ENCODE measurements at regions not wholly inside any gene's neighbourhood (a gene's known extent, or its start where the extent isn't known, plus 50 kb on each side); places are given as distances from the start of the nearest gene placed in this dataset.

DNA sequence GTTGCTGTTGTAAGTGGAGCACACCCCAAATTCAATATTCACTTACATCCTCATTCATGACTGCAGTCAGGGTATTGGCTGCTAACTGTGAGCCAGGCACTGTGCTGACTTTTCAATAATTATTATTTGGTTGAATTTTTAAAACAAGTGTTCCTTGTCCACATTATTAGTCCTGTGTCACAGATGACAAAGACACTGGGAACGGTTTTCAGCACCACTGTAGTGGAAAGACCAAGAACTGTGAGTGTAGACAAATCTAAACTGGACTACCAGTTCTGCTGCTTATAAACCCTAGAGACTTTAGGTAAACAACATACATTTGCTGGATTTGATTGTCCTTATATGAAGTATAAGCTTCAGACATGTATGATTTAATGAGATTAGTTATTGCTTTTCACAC, 197.7 kb upstream of the ROBO2 start:
- H3K9me3 Mint-ChIP-seq, result peaks cover 3 to 4% of the 10 kb centered on the region in 2 donors
- H3K4me1 Mint-ChIP-seq (ENCODE audit: low read depth), result no peaks in the 10 kb centered on the region
- H3K27me3 Mint-ChIP-seq (ENCODE audit: low read depth), result no peaks in the 10 kb centered on the region

DNA sequence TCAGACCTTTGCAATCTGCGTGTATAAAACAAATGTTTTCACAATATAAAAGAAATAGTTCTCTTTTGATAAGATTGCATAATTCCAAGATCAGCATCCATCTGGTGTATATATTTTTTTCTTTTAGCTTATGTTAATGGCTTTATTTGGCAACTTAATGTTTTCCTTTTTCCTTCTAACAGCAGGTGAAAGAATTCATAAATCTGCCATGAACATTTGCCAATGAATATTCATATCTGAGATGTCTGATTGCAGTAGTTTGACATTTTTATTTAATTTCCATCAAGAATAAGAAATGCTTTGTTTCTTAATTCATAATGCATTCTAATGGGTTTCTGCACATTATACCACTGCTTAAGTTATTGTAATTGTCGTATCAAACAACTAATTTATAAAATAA, 184.4 kb upstream of the ROBO2 start:
- ATAC-seq (replicated peaks in 1 of 2) (no peak), DNase-seq (no peak)
- Mint-ChIP-seq H3K27me3 (ENCODE audit: low read depth) (no peaks in the 10 kb centered on the region), H3K4me1 (ENCODE audit: low read depth) (no peaks in the 10 kb centered on the region), H3K4me3 (no peak overlapping the region), H3K27ac (no peak overlapping the region), H3K9me3 (peaks cover 9 to 12% of the 10 kb centered on the region in 2 donors), H3K36me3 (ENCODE audit: insufficient read depth in 2 of 2) (peaks cover 0 to 2% of the 10 kb centered on the region in 2 donors)

More for the DNA sequence above, 197.7 kb upstream of the ROBO2 start:
- Mint-ChIP-seq H3K4me3 (no peak overlapping the region), H3K27ac (no peak overlapping the region), H3K36me3 (ENCODE audit: insufficient read depth in 2 of 2) (peaks cover 0 to 2% of the 10 kb centered on the region in 2 donors)
- no peak for ATAC-seq (replicated peaks in 1 of 2)
- no peak for DNase-seq

DNA sequence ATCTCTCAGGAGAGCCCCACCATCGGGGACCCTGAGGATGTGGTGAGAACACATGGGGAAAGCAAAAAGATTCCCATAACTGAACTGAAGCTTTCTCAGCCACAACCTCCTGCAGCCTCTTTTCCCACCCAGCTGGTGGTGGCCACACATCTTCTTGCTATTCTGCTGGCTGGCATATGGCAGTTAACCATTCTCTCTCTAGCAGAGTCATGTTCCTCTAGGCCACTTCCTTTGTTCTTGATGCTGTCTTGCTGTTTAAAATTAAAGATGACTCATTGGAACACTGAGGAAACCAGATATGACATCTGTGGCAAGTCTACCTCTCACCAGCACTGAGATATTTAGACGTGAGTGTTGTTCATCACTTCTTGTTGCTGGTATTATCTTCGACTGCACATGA, 180.3 kb upstream of the ROBO2 start:
- Mint-ChIP-seq H3K4me1 (ENCODE audit: low read depth) (no peaks in the 10 kb centered on the region), H3K36me3 (ENCODE audit: insufficient read depth in 2 of 2) (peaks cover 0 to 2% of the 10 kb centered on the region in 2 donors), H3K27ac (no peak overlapping the region), H3K9me3 (peaks cover 10 to 15% of the 10 kb centered on the region in 2 donors), H3K4me3 (no peak overlapping the region), H3K27me3 (ENCODE audit: low read depth) (no peaks in the 10 kb centered on the region)
- ATAC-seq (replicated peaks in 1 of 2) (no peak), DNase-seq (no peak)

DNA sequence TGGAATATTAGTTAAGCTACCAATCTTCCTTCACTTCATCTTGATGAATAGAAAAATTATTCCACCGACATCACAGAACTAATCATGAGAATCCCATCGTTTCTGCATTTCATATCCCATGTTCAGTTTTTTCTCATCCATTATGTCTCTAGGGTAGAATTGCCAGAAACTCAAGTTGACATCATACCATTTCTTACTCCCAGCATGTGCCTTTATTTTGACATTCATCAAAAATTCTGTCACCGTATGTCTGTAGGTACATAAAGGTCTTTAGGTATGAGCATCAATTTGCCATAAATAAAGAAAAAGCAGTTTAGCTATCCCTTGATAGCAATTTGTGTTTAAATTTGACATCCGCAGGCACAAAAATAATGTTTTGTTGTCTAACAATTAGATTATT, 175.5 kb upstream of the ROBO2 start:
- Mint-ChIP-seq H3K4me1 (ENCODE audit: low read depth) (no peaks in the 10 kb centered on the region), H3K36me3 (ENCODE audit: insufficient read depth in 2 of 2) (no peaks in the 10 kb centered on the region), H3K9me3 (peaks cover 7 to 12% of the 10 kb centered on the region in 2 donors), H3K27me3 (ENCODE audit: low read depth) (no peaks in the 10 kb centered on the region), H3K27ac (no peak overlapping the region), H3K4me3 (no peak overlapping the region)
- DNase-seq (no peak), ATAC-seq (replicated peaks in 1 of 2) (no peak)

DNA sequence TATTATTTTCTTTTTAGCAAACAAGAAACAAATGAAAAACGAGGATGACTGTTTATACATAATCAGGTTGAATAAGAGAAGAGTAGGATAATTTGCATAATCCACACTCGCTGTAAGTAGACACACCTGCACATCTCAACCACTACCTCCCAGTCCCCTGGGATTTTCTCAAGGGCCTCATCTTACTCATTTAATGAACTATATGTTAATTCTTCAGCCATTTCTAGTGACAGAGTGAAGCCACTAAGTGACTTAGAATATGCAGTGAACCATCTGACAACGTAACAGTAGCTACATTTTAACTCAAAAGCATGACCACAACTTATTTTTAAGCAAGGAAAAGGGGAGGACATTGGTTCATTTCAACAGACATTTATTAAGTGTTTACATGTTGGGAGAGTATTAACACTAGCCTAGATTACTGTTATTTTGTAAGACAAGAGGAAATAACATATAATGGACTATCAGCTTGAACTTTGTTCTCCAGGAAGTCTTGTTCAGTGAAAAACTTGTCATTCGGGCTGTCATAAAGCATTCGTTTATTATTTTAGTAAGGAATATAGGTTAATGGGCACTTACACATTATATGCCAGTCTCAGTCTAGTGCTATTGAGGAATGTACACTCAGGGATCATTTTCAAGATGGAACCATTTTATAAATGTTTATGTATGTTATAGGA, 173.0 kb upstream of the ROBO2 start:
- Mint-ChIP-seq H3K4me3 (no peak overlapping the region), H3K4me1 (ENCODE audit: low read depth) (no peaks in the 10 kb centered on the region), H3K27me3 (ENCODE audit: low read depth) (no peaks in the 10 kb centered on the region), H3K36me3 (ENCODE audit: insufficient read depth in 2 of 2) (no peaks in the 10 kb centered on the region), H3K9me3 (peaks cover 2 to 7% of the 10 kb centered on the region in 2 donors), H3K27ac (no peak overlapping the region)
- ATAC-seq (replicated peaks in 1 of 2) (no peak), DNase-seq (no peak)

DNA sequence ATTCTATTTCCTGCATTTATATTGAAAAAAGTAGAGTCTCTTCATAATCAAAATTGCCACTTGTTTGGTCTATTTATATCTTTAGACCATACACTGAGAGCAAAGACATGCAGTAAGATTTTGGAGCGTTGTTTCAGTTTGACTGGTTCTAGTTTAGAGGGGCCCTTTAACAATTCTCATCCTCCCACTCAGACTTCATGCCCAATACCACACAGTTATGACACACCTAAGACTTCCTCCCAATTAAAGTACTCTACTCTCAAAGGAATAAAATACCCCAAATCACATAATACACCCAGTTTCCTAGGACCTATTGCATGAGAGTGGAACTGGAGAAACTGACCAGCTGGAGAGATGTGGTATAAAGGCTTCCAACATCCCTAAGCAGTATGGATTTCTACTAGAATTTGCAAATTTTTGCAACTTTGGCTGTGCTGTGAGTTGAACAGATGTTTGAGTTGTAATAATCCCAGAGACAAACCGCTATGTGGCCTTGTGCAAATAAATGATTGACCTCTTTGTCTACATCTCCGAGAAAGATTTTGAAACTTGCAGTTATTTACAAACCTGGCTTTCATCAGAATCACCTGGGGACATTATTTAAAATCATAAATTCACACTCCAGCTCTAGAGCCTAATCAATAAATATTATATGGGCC, 170.0 kb upstream of the ROBO2 start:
- Mint-ChIP-seq H3K27me3 (ENCODE audit: low read depth) (no peaks in the 10 kb centered on the region), H3K27ac (no peak overlapping the region), H3K4me3 (no peak overlapping the region), H3K9me3 (peaks cover 2 to 4% of the 10 kb centered on the region in 2 donors), H3K36me3 (ENCODE audit: insufficient read depth in 2 of 2) (no peaks in the 10 kb centered on the region), H3K4me1 (ENCODE audit: low read depth) (no peaks in the 10 kb centered on the region)
- DNase-seq (no peak), ATAC-seq (replicated peaks in 1 of 2) (no peak)

DNA sequence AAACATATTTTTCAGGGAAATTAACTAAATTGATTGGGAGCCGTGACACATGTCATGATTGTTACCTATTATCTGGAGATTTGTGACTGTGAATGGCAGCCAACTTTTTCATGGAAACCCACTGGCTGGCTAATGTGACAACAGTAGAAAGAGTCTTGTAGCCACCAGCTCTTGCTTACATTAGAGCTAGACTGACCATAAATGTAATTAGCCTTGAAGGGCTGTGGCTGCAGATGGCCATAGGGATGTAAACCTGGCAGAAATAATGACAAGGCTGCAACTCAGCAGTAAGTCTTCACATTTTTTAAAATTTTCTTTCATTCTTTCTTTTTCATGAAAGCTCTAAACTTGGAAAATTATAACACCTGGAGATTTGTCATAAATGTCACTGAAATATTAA, 168.2 kb upstream of the ROBO2 start:
- no peak overlapping the region for H3K27ac Mint-ChIP-seq
- H3K27me3 Mint-ChIP-seq (ENCODE audit: low read depth), result no peaks in the 10 kb centered on the region
- no peak overlapping the region for H3K4me3 Mint-ChIP-seq
- H3K36me3 Mint-ChIP-seq (ENCODE audit: insufficient read depth in 2 of 2), result no peaks in the 10 kb centered on the region
- ATAC-seq (replicated peaks in 1 of 2) (no peak), DNase-seq (no peak)
- H3K9me3 Mint-ChIP-seq, result peaks cover 4 to 5% of the 10 kb centered on the region in 2 donors
- no peaks in the 10 kb centered on the region for H3K4me1 Mint-ChIP-seq (ENCODE audit: low read depth)

DNA sequence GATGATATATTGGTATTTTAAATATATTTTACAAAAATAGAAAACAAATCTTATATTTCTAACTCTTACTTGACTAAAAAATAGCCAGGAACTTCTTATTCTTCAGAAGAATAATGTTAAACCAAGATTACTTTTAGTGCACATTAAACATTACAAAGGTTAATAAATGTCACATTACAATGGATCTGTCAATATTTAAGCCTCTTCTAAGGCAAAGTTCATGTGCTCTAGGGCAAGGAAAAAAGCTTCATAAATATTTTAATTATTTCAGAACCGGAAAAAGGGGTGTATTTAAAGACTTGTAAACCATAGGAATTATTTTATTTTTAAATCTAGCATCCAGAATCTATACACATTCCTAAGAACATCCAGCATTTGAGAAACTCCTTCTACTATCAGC, 166.9 kb upstream of the ROBO2 start:
- no peaks in the 10 kb centered on the region for H3K36me3 Mint-ChIP-seq (ENCODE audit: insufficient read depth in 2 of 2)
- peaks cover 4 to 5% of the 10 kb centered on the region in 2 donors for H3K9me3 Mint-ChIP-seq
- no peaks in the 10 kb centered on the region for H3K27me3 Mint-ChIP-seq (ENCODE audit: low read depth)
- H3K4me3 Mint-ChIP-seq, result no peak overlapping the region
- no peaks in the 10 kb centered on the region for H3K4me1 Mint-ChIP-seq (ENCODE audit: low read depth)
- ATAC-seq (replicated peaks in 1 of 2), result no peak
- DNase-seq, result no peak
- H3K27ac Mint-ChIP-seq, result no peak overlapping the region

DNA sequence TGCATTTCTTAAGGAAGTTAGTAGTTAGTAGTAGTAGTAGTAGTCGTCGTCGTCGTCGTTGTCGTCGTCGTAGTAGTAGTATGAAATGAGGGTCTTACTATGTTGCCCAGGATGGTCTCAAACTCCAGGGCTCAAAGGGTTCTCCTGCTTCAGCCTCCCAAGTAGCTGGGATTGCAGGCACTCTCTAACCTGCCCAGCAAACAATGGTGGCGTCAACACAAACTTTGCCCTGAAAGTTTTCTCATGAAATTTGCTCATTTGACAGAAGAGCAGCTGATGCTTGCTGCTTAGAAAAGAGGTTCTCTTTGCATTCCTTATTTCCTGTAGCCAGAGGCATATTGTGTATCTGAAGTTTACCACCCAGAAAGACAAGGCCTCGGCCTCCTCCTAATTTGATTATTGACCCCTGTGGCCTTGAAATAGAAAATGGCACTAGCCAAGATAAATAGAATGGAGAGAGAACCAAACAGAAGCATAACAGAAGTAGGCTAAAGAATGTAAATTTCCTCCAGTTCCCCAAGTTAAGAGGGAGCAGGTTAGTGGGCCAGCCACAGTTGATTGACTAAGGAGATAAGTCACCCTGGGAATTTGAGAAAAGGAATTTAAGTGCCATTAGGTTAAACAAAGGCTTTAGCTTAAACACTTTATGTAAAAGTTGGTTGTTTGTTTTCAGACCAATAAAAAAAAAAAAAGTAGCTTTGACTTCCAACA, 166.2 kb upstream of the ROBO2 start:
- H3K4me3 Mint-ChIP-seq, result no peak overlapping the region
- ATAC-seq (replicated peaks in 1 of 2), result no peak
- H3K27ac Mint-ChIP-seq, result no peak overlapping the region

DNA sequence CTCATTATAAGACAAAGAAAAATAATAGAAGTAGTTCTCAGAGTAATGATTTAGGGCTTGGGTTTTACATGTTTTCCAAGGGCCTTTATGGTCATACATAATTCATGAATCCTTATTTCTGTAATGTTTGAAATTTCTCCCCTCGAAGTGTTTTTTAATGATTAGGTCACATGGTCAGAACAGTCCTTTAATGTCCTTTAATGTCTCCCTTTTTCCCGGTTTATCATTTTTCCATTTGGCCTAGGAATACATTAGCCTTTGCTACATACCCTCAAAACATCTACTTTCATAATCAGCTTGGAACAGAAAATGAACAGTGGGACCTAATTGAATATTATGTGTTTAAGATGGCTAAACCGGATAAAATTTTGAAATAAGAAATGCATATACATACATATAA, 159.9 kb upstream of the ROBO2 start:
- no peak for DNase-seq
- no peak for ATAC-seq (replicated peaks in 1 of 2)
- peaks cover 5 to 8% of the 10 kb centered on the region in 2 donors for H3K9me3 Mint-ChIP-seq
- no peaks in the 10 kb centered on the region for H3K4me1 Mint-ChIP-seq (ENCODE audit: low read depth)
- no peak overlapping the region for H3K4me3 Mint-ChIP-seq
- H3K27me3 Mint-ChIP-seq (ENCODE audit: low read depth), result no peaks in the 10 kb centered on the region
- no peak overlapping the region for H3K27ac Mint-ChIP-seq
- H3K36me3 Mint-ChIP-seq (ENCODE audit: insufficient read depth in 2 of 2), result no peaks in the 10 kb centered on the region

More for the DNA sequence above, 166.2 kb upstream of the ROBO2 start:
- H3K27me3 Mint-ChIP-seq (ENCODE audit: low read depth), result no peaks in the 10 kb centered on the region
- DNase-seq, result no peak
- H3K4me1 Mint-ChIP-seq (ENCODE audit: low read depth), result no peaks in the 10 kb centered on the region
- H3K36me3 Mint-ChIP-seq (ENCODE audit: insufficient read depth in 2 of 2), result no peaks in the 10 kb centered on the region
- H3K9me3 Mint-ChIP-seq, result peaks cover 2 to 3% of the 10 kb centered on the region in 2 donors

DNA sequence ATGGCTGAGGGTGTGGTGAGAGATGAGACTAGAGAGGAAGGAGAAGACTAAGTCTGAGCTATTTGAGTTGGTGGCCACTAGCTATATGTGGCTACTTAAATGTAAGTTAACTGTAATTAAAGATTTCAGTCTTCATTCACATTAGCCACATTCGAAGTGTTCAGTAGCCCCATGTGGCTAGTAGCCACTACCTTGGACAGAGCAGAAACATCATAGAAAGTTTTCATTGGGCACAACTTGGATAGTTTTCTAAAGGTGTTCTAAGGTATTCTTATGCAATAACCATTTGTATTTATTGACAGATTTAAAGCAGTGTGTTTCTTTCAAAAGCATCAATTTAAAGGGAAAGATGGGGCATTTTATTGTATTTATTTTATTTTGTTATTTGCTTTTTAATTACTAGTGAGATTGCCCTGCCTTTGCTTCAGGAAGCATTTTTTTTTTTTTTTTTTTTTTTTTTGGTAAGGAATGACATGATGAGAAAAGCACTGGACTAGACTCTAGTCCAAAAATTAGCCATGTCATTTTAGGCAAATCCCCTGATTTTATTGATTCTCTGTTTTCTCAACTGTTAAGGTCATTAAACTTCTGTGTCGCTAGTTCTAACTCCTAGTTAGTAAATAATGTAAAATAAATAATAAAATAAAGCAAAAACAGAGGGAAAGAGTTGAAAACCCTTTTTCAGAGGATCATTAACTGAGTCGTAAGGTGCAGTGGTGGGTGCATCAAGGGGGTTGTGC, 153.0 kb upstream of the ROBO2 start:
- no peak for ATAC-seq (replicated peaks in 1 of 2)
- H3K4me1 Mint-ChIP-seq (ENCODE audit: low read depth), result no peaks in the 10 kb centered on the region
- H3K4me3 Mint-ChIP-seq, result no peak overlapping the region
- no peaks in the 10 kb centered on the region for H3K27me3 Mint-ChIP-seq (ENCODE audit: low read depth)
- peaks cover 4 to 6% of the 10 kb centered on the region in 2 donors for H3K9me3 Mint-ChIP-seq
- DNase-seq, result no peak
- no peak overlapping the region for H3K27ac Mint-ChIP-seq
- no peaks in the 10 kb centered on the region for H3K36me3 Mint-ChIP-seq (ENCODE audit: insufficient read depth in 2 of 2)

DNA sequence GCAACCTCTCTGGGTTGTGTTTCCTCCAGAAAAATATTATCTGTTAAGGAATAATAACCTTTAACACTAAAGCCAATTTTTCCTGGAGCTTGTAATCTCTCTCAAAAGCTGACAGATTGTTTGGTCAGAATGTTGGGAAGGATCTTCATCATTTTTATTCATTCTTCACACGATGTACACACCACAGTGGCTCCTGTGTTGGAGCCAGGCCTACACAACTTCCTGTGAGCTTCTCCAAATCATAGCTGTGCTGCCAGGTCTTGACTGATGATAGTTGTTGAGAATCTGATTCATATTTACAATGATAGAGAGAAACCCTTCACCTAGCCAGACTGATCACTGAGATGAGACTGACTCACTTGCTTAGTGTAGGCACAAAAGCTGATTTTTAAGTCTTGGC, 151.0 kb upstream of the ROBO2 start:
- peaks cover 2 to 5% of the 10 kb centered on the region in 2 donors for H3K9me3 Mint-ChIP-seq
- no peak overlapping the region for H3K4me3 Mint-ChIP-seq
- H3K4me1 Mint-ChIP-seq (ENCODE audit: low read depth), result no peaks in the 10 kb centered on the region
- no peak overlapping the region for H3K27ac Mint-ChIP-seq
- H3K36me3 Mint-ChIP-seq (ENCODE audit: insufficient read depth in 2 of 2), result no peaks in the 10 kb centered on the region
- DNase-seq, result no peak
- no peak for ATAC-seq (replicated peaks in 1 of 2)
- H3K27me3 Mint-ChIP-seq (ENCODE audit: low read depth), result no peaks in the 10 kb centered on the region

DNA sequence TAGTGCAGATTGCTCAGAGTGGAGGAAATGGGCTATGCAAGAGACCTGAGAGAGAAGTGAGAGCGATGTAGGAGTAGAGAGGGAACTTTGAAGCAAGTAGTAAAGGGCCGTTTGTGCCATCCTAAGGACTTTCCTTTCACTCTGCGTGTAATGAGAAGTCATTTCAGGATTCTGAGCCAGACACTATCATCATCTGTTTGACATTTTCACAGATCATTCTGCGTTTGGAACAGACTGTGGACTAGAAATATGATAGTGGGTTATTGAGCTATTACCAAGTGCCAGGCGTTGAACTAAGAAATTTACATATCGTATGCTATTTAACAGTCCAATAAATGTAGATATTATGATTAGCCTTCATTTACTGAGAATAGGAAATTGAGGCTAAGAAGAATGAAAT, 150.0 kb upstream of the ROBO2 start:
- ATAC-seq (replicated peaks in 1 of 2) (no peak), DNase-seq (no peak)
- Mint-ChIP-seq H3K36me3 (ENCODE audit: insufficient read depth in 2 of 2) (no peaks in the 10 kb centered on the region), H3K27me3 (ENCODE audit: low read depth) (no peaks in the 10 kb centered on the region), H3K4me3 (no peak overlapping the region), H3K4me1 (ENCODE audit: low read depth) (no peaks in the 10 kb centered on the region), H3K27ac (no peak overlapping the region), H3K9me3 (peaks cover 2 to 5% of the 10 kb centered on the region in 2 donors)
